HepG2 (cell line): ENCODE measurements at regions not wholly inside any gene's neighbourhood (a gene's known extent, or its start where the extent isn't known, plus 50 kb on each side); places are given as distances from the start of the nearest gene placed in this dataset.

Source experiments
- ATAC-seq: fragments of 200-7000 bp; cut with Tn5 transposase; 3 replicates; pipeline ENCODE4 v1.9.1; 2020; ENCODE audit warnings: mild to moderate bottlenecking, moderate library complexity
- BruUV-seq: library from RNA; stranded (reverse); fragments of 400-500 nt; replicated peaks from 2 replicates; lab custom pipeline; 2021; lab: Mats Ljungman, UMichigan
- CTCF ChIA-PET: fragments of 300-600 bp; formaldehyde crosslinking; extraction: SDS; loops from one replicate; lab custom pipeline; 2021; ENCODE audit warnings: low total read pairs, inconsistent platforms, low intra/inter-chr PET ratio; lab: Yijun Ruan, JAX
- POLR2A ChIA-PET: fragments of 350-600 bp; sonication (Branson Sonifier 250); formaldehyde crosslinking; loops from one replicate; lab custom pipeline; 2020; ENCODE audit warnings: antibody characterized with exemption, inconsistent platforms; lab: Yijun Ruan, JAX
- DNase-seq: peaks from one replicate; pipeline ENCODE4 v3.0.0-alpha.2; 2015; ENCODE audit warnings: low spot score
- FAIRE-seq: peaks from 3 replicates; lab custom pipeline; 2011; peaks lifted over from hg19 to GRCh38; lab: Jason Lieb, UNC
- H2AFZ ChIP-seq: one replicate; pipeline ENCODE4 v1.6.1; 2011; ENCODE audit warnings: low read length, inconsistent platforms
- H3K27ac ChIP-seq: fragments of 300-600 bp; 3 replicates; pipeline ENCODE4 v1.8.0; 2011; ENCODE audit warnings: mixed run types, mild to moderate bottlenecking, mixed read lengths, low read length, inconsistent platforms; ENCODE audit not compliant: insufficient read depth; ENCODE audit errors: extremely low read length
- H3K27me3 ChIP-seq, 2 experiments: fragments of 200-600 bp in 1 of 2; 2 replicates in 1 of 2; 3 replicates in 1 of 2; pipeline versions ENCODE4 v1.6.0 to v1.8.0; 2011; ENCODE audit warnings: low read length in 2 of 2, mild to moderate bottlenecking in 2 of 2, moderate library complexity in 2 of 2, inconsistent platforms in 1 of 2; ENCODE audit not compliant: insufficient read depth in 2 of 2, control insufficient read depth in 1 of 2
- H3K36me3 ChIP-seq, 2 experiments: fragments of 200-600 bp in 1 of 2; replicated peaks in 1 of 2; 2 replicates in 1 of 2; 3 replicates in 1 of 2; pipeline versions ENCODE4 v1.5.1 to v1.8.0; 2011; ENCODE audit warnings: low read length in 2 of 2, inconsistent platforms in 1 of 2; ENCODE audit not compliant: insufficient read depth in 2 of 2, control insufficient read depth in 1 of 2
- H3K4me1 ChIP-seq: 2 replicates; pipeline ENCODE4 v1.5.1; 2012; ENCODE audit warnings: low read length, inconsistent platforms; ENCODE audit not compliant: insufficient read depth
- H3K4me2 ChIP-seq: 2 replicates; pipeline ENCODE4 v1.6.0; 2011; ENCODE audit warnings: low read depth, low read length, inconsistent platforms
- H3K4me3 ChIP-seq, 3 experiments: fragments of 200-600 bp in 1 of 3; sonication (generic), shearing (Covaris generic) in 1 of 3; replicated peaks in 1 of 3; 2 replicates each; pipeline ENCODE4 v1.5.1; 2011 to 2016; ENCODE audit warnings: low read length in 3 of 3, inconsistent platforms in 2 of 3, low read depth in 2 of 3, mild to moderate bottlenecking in 2 of 3, control low read depth in 1 of 3, mixed read lengths in 1 of 3; ENCODE audit not compliant: insufficient read depth in 1 of 3
- H3K79me2 ChIP-seq: one replicate; pipeline ENCODE4 v1.6.1; 2011; ENCODE audit warnings: low read length, inconsistent platforms; ENCODE audit not compliant: insufficient read depth
- H3K9ac ChIP-seq: 2 replicates; pipeline ENCODE4 v1.6.0; 2011; ENCODE audit warnings: mild to moderate bottlenecking, low read depth, low read length, inconsistent platforms; ENCODE audit not compliant: insufficient read depth
- H3K9me3 ChIP-seq: 2 replicates; pipeline ENCODE4 v1.5.1; 2012; ENCODE audit warnings: mild to moderate bottlenecking, low read length
- H4K20me1 ChIP-seq: 2 replicates; pipeline ENCODE4 v1.6.0; 2011; ENCODE audit warnings: inconsistent platforms, mild to moderate bottlenecking, low read length, moderate library complexity; ENCODE audit not compliant: insufficient read depth
- FOXA1 ChIP-seq, 2 experiments: fragments of 450-650 bp in 1 of 2; sonication (generic) in 1 of 2; formaldehyde crosslinking in 1 of 2; IDR thresholded peaks; 2 replicates each; pipeline versions ENCODE4 v1.4.0 to v1.6.1; 2016 to 2020; ENCODE audit warnings: missing genetic modification reagents in 1 of 2
- HDAC6 ChIP-seq: fragments of 200-600 bp; sonication (generic); IDR thresholded peaks from 2 replicates; pipeline ENCODE4 v1.7.0; 2017; ENCODE audit warnings: mild to moderate bottlenecking, antibody characterized with exemption, low read length, low read depth
- HOXA9 ChIP-seq: sonication (generic); formaldehyde crosslinking; IDR thresholded peaks from 2 replicates; pipeline ENCODE4 v1.8.1; 2022; ENCODE audit warnings: missing genetic modification reagents, mild to moderate bottlenecking, moderate library complexity, borderline replicate concordance
- RCOR2 ChIP-seq: IDR thresholded peaks from 2 replicates; pipeline ENCODE4 v1.6.1; 2016; ENCODE audit warnings: missing biosample characterization, missing genetic modification reagents
- RXRB ChIP-seq: IDR thresholded peaks from 2 replicates; pipeline ENCODE4 v1.6.1; 2016; ENCODE audit warnings: borderline replicate concordance, missing genetic modification reagents, missing compliant biosample characterization
- SETDB1 ChIP-seq: sonication (generic); formaldehyde crosslinking; IDR thresholded peaks from 2 replicates; pipeline ENCODE4 v1.5.1; 2020; ENCODE audit warnings: missing genetic modification reagents, mild to moderate bottlenecking, borderline replicate concordance
- SNAPC2 ChIP-seq: sonication (generic); formaldehyde crosslinking; IDR thresholded peaks from 2 replicates; pipeline ENCODE4 v1.8.1; 2022; ENCODE audit warnings: mild to moderate bottlenecking, missing genetic modification reagents
- SNRNP70 ChIP-seq: fragments of 200-400 bp; formaldehyde crosslinking; IDR thresholded peaks from 2 replicates; pipeline ENCODE4 v1.6.1; 2017; ENCODE audit warnings: mild to moderate bottlenecking, low read depth, low read length, moderate library complexity
- SOX6 ChIP-seq, 2 experiments: fragments of 450-650 bp in 1 of 2; sonication (generic) in 1 of 2; formaldehyde crosslinking in 1 of 2; IDR thresholded peaks; 2 replicates each; pipeline versions ENCODE4 v1.4.0 to v1.6.1; 2017 to 2020; ENCODE audit warnings: antibody characterized with exemption in 1 of 2, mild to moderate bottlenecking in 1 of 2, missing genetic modification reagents in 1 of 2
- SP4 ChIP-seq: sonication (generic); formaldehyde crosslinking; IDR thresholded peaks from 2 replicates; pipeline ENCODE4 v1.8.1; 2023; ENCODE audit warnings: mild to moderate bottlenecking, missing genetic modification reagents
- ZMYM3 ChIP-seq: sonication (generic); formaldehyde crosslinking; IDR thresholded peaks from 2 replicates; pipeline ENCODE4 v1.5.1; 2020; ENCODE audit warnings: mild to moderate bottlenecking, missing genetic modification reagents
- ZNF225 ChIP-seq: sonication (generic); formaldehyde crosslinking; IDR thresholded peaks from 2 replicates; pipeline ENCODE4 v1.4.0; 2020; ENCODE audit warnings: mild to moderate bottlenecking, missing genetic modification reagents
- ZNF326 ChIP-seq: sonication (generic); formaldehyde crosslinking; IDR thresholded peaks from 2 replicates; pipeline ENCODE4 v1.4.0; 2020; ENCODE audit warnings: missing genetic modification reagents, borderline replicate concordance
- WGBS: methylation state at CpG from one replicate; pipeline ENCODE4 v1.1.6; 2017; ENCODE audit warnings: low lambda C conversion rate; 5-methylcytosine and 5-hydroxymethylcytosine counted together
- in situ Hi-C: cut with HindIII; loops from 2 replicates; pipeline ENCODE4 v1.10.0; 2017; ENCODE audit warnings: low pct_unique_long_range_greater_than_20kb; ENCODE audit not compliant: extremely low pct_ligation_motif_present
- intact Hi-C: fragments of 100-400 bp; cut with micrococcal nuclease; formaldehyde crosslinking; loops from one replicate; pipeline ENCODE4 v1.10.0; 2022; ENCODE audit not compliant: unreplicated experiment
- TF ChIP-seq, protein P1 (sequence below): sonication (generic); formaldehyde crosslinking; IDR thresholded peaks from 2 replicates; pipeline ENCODE4 v1.4.0; 2020; ENCODE audit warnings: mild to moderate bottlenecking, missing genetic modification reagents
- TF ChIP-seq, protein P2 (sequence below): sonication (generic); formaldehyde crosslinking; IDR thresholded peaks from 2 replicates; pipeline ENCODE4 v1.9.0; 2022; ENCODE audit warnings: low read depth, missing genetic modification reagents

DNA sequence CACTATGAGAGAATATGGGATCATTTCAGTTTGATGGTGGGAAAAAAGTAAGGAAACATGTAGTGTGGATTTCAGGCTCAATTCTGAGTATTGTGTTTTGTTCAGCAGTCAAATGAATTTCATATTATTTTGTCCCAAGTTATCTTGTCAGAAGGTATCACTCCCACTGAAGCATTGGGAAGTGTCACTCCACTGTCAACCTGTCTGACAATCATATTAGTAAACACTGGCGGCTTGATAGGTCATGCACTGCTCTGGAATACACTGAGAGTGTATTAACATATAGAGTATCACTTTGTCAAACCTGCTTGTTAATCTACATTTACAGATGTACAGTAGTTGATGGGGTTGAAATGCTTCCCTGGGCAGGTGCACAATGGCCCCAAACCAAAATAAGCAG lies 203.6 kb downstream of the HS3ST3A1 start:
- CTCF ChIA-PET: no interaction called here
- Histone ChIP-seq H3K4me3 (no peak overlapping the region), H4K20me1 (no peaks in the 10 kb centered on the region), H2AFZ (no peak overlapping the region), H3K27me3 (no peaks in the 10 kb centered on the region), H3K36me3 (no peaks in the 10 kb centered on the region), H3K79me2 (no peaks in the 10 kb centered on the region), H3K27ac (no peak overlapping the region), H3K4me1 (peaks cover 22% of the 10 kb centered on the region), H3K9ac (no peak overlapping the region), H3K9me3 (no peaks in the 10 kb centered on the region), H3K4me2 (no peak overlapping the region)
- TF ChIP-seq HDAC6: no peak
- TF ChIP-seq SP4 (CRISPR knock-in tag): no peak
- TF ChIP-seq SOX6 (IDR thresholded peaks at IDR 0.05): no peak
- TF ChIP-seq SOX6 (CRISPR knock-in tag; IDR thresholded peaks at IDR 0.05): no peak
- 71% methylated on average over 1 of the region's 1 CpG for WGBS
- no TSS peak for BruUV-seq
- intact Hi-C loops: no loop called here
- POLR2A ChIA-PET: no interaction called here
- no peak for FAIRE-seq
- in situ Hi-C loops: no loop called here
- no peak for DNase-seq
- no peak for ATAC-seq

- Histone ChIP-seq H3K27ac (no peak overlapping the region), H3K9me3 (no peaks in the 10 kb centered on the region), H3K36me3 (no peaks in the 10 kb centered on the region), H3K9ac (no peak overlapping the region), H3K4me1 (0 out of 2 replicates have a peak, but pooled peaks cover 8% of the 10 kb centered on the region), H3K4me2 (no peak overlapping the region), H3K79me2 (no peaks in the 10 kb centered on the region), H4K20me1 (no peaks in the 10 kb centered on the region), H3K27me3 (no peaks in the 10 kb centered on the region), H2AFZ (no peak overlapping the region), H3K4me3 (no peak overlapping the region)
- intact Hi-C loops: no loop called here
- POLR2A ChIA-PET: interaction anchor here (0.6 kb wide), 1 partner anchor 378 kb away, joined by 4 read pairs; the partner anchor contains the start of gene ELAC2
- CTCF ChIA-PET: no interaction called here
- DNase-seq (no peak), FAIRE-seq (no peak), ATAC-seq (no peak)
- in situ Hi-C loops: no loop called here
- WGBS: 30% methylated on average over 1 of the region's 1 CpG
- BruUV-seq: no TSS peak
- TF ChIP-seq ZNF326: no peak
- TF ChIP-seq ZMYM3 (CRISPR knock-in tag): no peak
- no peak for TF ChIP-seq RXRB (CRISPR knock-in tag)
- TF ChIP-seq ZNF225 (CRISPR knock-in tag): no peak
- TF ChIP-seq FOXA1 (IDR thresholded peaks at IDR 0.05): no peak
- TF ChIP-seq FOXA1 (CRISPR knock-in tag; IDR thresholded peaks at IDR 0.05): no peak
- TF ChIP-seq, protein P1, sequence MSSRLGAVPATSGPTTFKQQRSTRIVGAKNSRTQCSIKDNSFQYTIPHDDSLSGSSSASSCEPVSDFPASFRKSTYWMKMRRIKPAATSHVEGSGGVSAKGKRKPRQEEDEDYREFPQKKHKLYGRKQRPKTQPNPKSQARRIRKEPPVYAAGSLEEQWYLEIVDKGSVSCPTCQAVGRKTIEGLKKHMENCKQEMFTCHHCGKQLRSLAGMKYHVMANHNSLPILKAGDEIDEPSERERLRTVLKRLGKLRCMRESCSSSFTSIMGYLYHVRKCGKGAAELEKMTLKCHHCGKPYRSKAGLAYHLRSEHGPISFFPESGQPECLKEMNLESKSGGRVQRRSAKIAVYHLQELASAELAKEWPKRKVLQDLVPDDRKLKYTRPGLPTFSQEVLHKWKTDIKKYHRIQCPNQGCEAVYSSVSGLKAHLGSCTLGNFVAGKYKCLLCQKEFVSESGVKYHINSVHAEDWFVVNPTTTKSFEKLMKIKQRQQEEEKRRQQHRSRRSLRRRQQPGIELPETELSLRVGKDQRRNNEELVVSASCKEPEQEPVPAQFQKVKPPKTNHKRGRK (CRISPR knock-in tag): no peak
- no peak for TF ChIP-seq RCOR2 (CRISPR knock-in tag)
- no peak for TF ChIP-seq SNAPC2 (CRISPR knock-in tag)
- TF ChIP-seq, protein P2, sequence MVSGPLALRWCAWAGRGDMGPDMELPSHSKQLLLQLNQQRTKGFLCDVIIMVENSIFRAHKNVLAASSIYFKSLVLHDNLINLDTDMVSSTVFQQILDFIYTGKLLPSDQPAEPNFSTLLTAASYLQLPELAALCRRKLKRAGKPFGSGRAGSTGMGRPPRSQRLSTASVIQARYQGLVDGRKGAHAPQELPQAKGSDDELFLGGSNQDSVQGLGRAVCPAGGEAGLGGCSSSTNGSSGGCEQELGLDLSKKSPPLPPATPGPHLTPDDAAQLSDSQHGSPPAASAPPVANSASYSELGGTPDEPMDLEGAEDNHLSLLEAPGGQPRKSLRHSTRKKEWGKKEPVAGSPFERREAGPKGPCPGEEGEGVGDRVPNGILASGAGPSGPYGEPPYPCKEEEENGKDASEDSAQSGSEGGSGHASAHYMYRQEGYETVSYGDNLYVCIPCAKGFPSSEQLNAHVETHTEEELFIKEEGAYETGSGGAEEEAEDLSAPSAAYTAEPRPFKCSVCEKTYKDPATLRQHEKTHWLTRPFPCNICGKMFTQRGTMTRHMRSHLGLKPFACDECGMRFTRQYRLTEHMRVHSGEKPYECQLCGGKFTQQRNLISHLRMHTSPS: no peak
- TF ChIP-seq HOXA9 (CRISPR knock-in tag): no peak
- TF ChIP-seq SETDB1 (CRISPR knock-in tag): no peak
- no peak for TF ChIP-seq SNRNP70
These were observed 205.9 kb downstream of the HS3ST3A1 start for GRCh38 chr17:13395862-13396261.
